ENCODE measurements at regions not wholly inside any gene's neighbourhood (a gene's known extent, or its start where the extent isn't known, plus 50 kb on each side); places are given as distances from the start of the nearest gene placed in this dataset.

DNA sequence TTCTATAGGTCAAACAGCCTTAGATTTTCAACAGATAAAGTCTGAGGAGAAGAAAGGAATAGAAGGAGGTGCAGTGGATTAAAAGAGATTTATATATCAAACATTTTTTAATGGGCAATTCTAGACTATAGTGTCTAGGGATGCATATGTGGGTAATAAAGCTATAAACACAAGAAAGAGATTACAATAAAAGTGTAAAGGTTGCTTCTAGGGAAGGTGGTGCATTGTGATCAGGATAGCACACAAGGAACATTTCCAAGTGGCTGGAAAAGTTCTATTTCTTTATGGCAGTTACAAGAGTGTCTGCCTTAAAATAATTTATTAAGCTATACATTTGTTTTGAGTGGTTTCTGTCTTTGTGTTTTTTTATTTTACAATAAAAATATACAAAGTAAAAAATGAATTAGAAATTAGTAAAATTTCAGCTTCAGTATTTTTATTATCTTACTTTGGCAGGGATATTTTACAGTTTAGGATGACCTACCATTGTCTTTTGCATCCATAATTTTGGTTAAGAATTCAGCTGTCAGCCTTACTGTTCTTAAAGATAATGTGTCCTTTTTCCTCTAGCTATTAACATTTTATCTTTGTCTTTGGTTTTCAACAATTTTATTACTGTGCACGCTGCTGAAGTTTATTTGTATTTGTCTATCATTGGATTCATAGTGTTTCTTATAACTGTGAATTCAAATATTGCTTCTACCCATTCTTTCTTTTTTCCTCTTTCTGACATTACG lies 221.8 kb downstream of the LACC1 start:
- TF ChIP-seq EZH2 (IDR thresholded peaks at IDR 0.05; ENCODE audit: insufficient read depth, poor library complexity, severe bottlenecking) = no peak
- no peak for TF ChIP-seq EZH2phosphoT487 (IDR thresholded peaks at IDR 0.05; ENCODE audit: insufficient read depth, low read depth)

Measured in GM23248 (cell line).